ENCODE measurements at regions not wholly inside any gene's neighbourhood (a gene's known extent, or its start where the extent isn't known, plus 50 kb on each side); places are given as distances from the start of the nearest gene placed in this dataset.

- ATAC-seq, result no peak
- ChIA-PET POLR2A (no interaction called here), CTCF (no interaction called here)
- DNase-seq (ENCODE audit: low read depth, low spot score), result no peak
- TF ChIP-seq, protein P1, sequence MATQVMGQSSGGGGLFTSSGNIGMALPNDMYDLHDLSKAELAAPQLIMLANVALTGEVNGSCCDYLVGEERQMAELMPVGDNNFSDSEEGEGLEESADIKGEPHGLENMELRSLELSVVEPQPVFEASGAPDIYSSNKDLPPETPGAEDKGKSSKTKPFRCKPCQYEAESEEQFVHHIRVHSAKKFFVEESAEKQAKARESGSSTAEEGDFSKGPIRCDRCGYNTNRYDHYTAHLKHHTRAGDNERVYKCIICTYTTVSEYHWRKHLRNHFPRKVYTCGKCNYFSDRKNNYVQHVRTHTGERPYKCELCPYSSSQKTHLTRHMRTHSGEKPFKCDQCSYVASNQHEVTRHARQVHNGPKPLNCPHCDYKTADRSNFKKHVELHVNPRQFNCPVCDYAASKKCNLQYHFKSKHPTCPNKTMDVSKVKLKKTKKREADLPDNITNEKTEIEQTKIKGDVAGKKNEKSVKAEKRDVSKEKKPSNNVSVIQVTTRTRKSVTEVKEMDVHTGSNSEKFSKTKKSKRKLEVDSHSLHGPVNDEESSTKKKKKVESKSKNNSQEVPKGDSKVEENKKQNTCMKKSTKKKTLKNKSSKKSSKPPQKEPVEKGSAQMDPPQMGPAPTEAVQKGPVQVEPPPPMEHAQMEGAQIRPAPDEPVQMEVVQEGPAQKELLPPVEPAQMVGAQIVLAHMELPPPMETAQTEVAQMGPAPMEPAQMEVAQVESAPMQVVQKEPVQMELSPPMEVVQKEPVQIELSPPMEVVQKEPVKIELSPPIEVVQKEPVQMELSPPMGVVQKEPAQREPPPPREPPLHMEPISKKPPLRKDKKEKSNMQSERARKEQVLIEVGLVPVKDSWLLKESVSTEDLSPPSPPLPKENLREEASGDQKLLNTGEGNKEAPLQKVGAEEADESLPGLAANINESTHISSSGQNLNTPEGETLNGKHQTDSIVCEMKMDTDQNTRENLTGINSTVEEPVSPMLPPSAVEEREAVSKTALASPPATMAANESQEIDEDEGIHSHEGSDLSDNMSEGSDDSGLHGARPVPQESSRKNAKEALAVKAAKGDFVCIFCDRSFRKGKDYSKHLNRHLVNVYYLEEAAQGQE (IDR thresholded peaks at IDR 0.05; ENCODE audit: insufficient read depth in 1 of 2, low read depth in 2 of 2, low read length in 1 of 2), result no peak
- TF ChIP-seq SIN3A (IDR thresholded peaks at IDR 0.05; ENCODE audit: borderline replicate concordance, insufficient read depth, low read depth, low read length), result no peak
- TF ChIP-seq CTCF (IDR thresholded peaks at IDR 0.05), result no peak
- TF ChIP-seq POLR2AphosphoS5 (IDR thresholded peaks at IDR 0.05; ENCODE audit: low read depth, low read length), result no peak
- TF ChIP-seq TCF7L2 (IDR thresholded peaks at IDR 0.05; ENCODE audit: low read depth, low read length), result no peak
- Histone ChIP-seq H3K4me3 (ENCODE audit: low read depth in 2 of 2, low read length in 2 of 2) (no peak overlapping the region), H3K27ac (ENCODE audit: low read length) (no peak overlapping the region), H3K4me1 (ENCODE audit: control insufficient read depth, insufficient read depth, low read length) (no peaks in the 10 kb centered on the region), H3K9me3 (ENCODE audit: control insufficient read depth, insufficient read depth, low read depth, low read length) (no peaks in the 10 kb centered on the region), H3K27me3 (ENCODE audit: control insufficient read depth, insufficient read depth, low read length) (no peaks in the 10 kb centered on the region), H3K36me3 (ENCODE audit: control insufficient read depth, insufficient read depth, low read length) (no peaks in the 10 kb centered on the region)
- in situ Hi-C loops (cut with HindIII; ENCODE audit: low pct_unique_long_range_greater_than_20kb, low sequenced_read_pairs), result no loop called here
- intact Hi-C loops (cut with micrococcal nuclease; ENCODE audit: unreplicated experiment), result loop anchor here (10.0 kb wide), 1 partner anchor 1709 kb away; no protein-coding TSS in a partner anchor
- no TSS peak for BruUV-seq (replicated peaks)
These were observed 404.0 kb downstream of the TMEM182 start for GRCh38 chr2:103165836-103166235.

- Histone ChIP-seq H3K9me3 (ENCODE audit: control insufficient read depth, insufficient read depth, low read depth, low read length) (no peaks in the 10 kb centered on the region), H3K36me3 (ENCODE audit: control insufficient read depth, insufficient read depth, low read length) (no peaks in the 10 kb centered on the region), H3K27ac (ENCODE audit: low read length) (no peak overlapping the region), H3K27me3 (ENCODE audit: control insufficient read depth, insufficient read depth, low read length) (no peaks in the 10 kb centered on the region), H3K4me1 (ENCODE audit: control insufficient read depth, insufficient read depth, low read length) (no peaks in the 10 kb centered on the region), H3K4me3 (ENCODE audit: low read depth in 2 of 2, low read length in 2 of 2) (no peak overlapping the region)
- CTCF ChIA-PET, result no interaction called here
- DNase-seq (ENCODE audit: low read depth, low spot score), result no peak
- POLR2A ChIA-PET, result no interaction called here
- in situ Hi-C loops (cut with HindIII; ENCODE audit: low pct_unique_long_range_greater_than_20kb, low sequenced_read_pairs), result no loop called here
- ATAC-seq, result no peak
- BruUV-seq (replicated peaks), result no TSS peak
- TF ChIP-seq CTCF (IDR thresholded peaks at IDR 0.05) (no peak), POLR2AphosphoS5 (IDR thresholded peaks at IDR 0.05; ENCODE audit: low read depth, low read length) (no peak), TCF7L2 (IDR thresholded peaks at IDR 0.05; ENCODE audit: low read depth, low read length) (no peak), SIN3A (IDR thresholded peaks at IDR 0.05; ENCODE audit: borderline replicate concordance, insufficient read depth, low read depth, low read length) (no peak)
- TF ChIP-seq, protein P1 (IDR thresholded peaks at IDR 0.05; ENCODE audit: insufficient read depth in 1 of 2, low read depth in 2 of 2, low read length in 1 of 2), result no peak
- intact Hi-C loops (cut with micrococcal nuclease; ENCODE audit: unreplicated experiment), result loop anchor here (10.0 kb wide), 1 partner anchor 1708 kb away; no protein-coding TSS in a partner anchor
These were observed 404.9 kb downstream of the TMEM182 start for GRCh38 chr2:103166456-103167324.

All from Panc1 (cell line).